WERI-Rb-1 (cell line): ENCODE measurements at regions not wholly inside any gene's neighbourhood (a gene's known extent, or its start where the extent isn't known, plus 50 kb on each side); places are given as distances from the start of the nearest gene placed in this dataset.

ENCODE experiments used
- DNase-seq: peaks from one replicate; pipeline ENCODE4 v3.0.0-alpha.2; 2020
- H3K27ac ChIP-seq: fragments of 250-450 bp; sonication (Bioruptor Pico); 2 replicates; pipeline ENCODE4 v1.5.1; 2020; ENCODE audit warnings: mild to moderate bottlenecking, moderate library complexity
- H3K27me3 ChIP-seq: fragments of 250-450 bp; sonication (Bioruptor Pico); 2 replicates; pipeline ENCODE4 v1.5.1; 2021; ENCODE audit warnings: mild to moderate bottlenecking, low read depth, moderate library complexity; ENCODE audit not compliant: insufficient read depth, severe bottlenecking
- H3K36me3 ChIP-seq: fragments of 250-450 bp; sonication (Bioruptor Pico); 2 replicates; pipeline ENCODE4 v1.5.1; 2020; ENCODE audit warnings: mild to moderate bottlenecking, moderate library complexity
- H3K4me3 ChIP-seq: 2 replicates; pipeline ENCODE4 v1.5.1; 2011; ENCODE audit warnings: low read depth, mild to moderate bottlenecking, control low read depth, low read length
- H3K9me3 ChIP-seq: fragments of 250-450 bp; sonication (Bioruptor Pico); 2 replicates; pipeline ENCODE4 v1.5.1; 2021; ENCODE audit warnings: mild to moderate bottlenecking, moderate library complexity; ENCODE audit not compliant: severe bottlenecking
- TF ChIP-seq, protein P1 (sequence below): IDR thresholded peaks from 2 replicates; pipeline ENCODE4 v1.5.1; 2011; ENCODE audit warnings: low read depth, mild to moderate bottlenecking, control low read depth, inconsistent platforms, low read length

DNA sequence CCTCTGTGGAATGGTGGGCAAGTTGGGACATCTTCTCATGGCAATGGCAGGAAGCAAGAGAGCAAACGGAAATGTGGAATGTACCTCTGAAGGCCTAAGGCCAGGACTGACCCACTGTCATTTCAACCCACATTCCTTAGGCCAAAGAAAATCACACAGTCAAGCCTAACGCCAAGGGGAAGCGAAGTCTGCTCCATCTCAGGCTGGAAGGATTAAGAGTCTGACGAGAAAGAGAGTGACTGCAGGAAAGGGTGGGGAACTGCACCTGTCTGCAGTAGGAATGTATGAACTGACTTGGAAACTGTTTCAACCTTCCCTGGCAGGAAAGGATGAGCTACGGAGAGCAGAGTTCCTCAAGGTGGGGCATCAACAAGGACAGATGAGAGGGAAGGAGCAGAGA is 90.2 kb upstream of the TAS2R1 start:
- DNase-seq, result no peak
- TF ChIP-seq, protein P1, sequence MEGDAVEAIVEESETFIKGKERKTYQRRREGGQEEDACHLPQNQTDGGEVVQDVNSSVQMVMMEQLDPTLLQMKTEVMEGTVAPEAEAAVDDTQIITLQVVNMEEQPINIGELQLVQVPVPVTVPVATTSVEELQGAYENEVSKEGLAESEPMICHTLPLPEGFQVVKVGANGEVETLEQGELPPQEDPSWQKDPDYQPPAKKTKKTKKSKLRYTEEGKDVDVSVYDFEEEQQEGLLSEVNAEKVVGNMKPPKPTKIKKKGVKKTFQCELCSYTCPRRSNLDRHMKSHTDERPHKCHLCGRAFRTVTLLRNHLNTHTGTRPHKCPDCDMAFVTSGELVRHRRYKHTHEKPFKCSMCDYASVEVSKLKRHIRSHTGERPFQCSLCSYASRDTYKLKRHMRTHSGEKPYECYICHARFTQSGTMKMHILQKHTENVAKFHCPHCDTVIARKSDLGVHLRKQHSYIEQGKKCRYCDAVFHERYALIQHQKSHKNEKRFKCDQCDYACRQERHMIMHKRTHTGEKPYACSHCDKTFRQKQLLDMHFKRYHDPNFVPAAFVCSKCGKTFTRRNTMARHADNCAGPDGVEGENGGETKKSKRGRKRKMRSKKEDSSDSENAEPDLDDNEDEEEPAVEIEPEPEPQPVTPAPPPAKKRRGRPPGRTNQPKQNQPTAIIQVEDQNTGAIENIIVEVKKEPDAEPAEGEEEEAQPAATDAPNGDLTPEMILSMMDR, result no peak
- Histone ChIP-seq H3K27me3 (no peaks in the 10 kb centered on the region), H3K4me3 (no peak overlapping the region), H3K27ac (no peak overlapping the region), H3K36me3 (no peaks in the 10 kb centered on the region), H3K9me3 (no peaks in the 10 kb centered on the region)

DNA sequence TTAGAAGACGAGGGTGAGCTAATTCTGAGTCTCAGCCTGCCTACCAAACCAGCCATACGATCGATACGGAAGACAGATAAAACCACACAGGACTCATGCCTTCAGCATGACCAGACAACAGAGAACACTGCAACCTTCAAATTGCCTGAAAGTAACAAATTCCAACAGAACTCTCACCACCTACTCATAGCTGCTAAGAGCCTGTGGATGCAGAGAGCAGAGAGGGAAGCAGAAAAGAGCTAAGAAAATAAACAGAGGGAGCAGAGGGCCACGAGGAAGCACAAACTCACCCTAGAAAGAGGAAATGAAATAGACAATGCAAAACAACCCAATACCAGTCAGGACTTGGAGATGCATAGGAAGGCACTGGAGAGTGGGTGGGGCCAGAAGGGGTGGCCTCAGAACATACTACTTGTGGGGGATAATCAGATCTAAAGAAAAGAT is 86.7 kb upstream of the TAS2R1 start:
- Histone ChIP-seq H3K27me3 (no peaks in the 10 kb centered on the region), H3K4me3 (no peak overlapping the region), H3K27ac (no peak overlapping the region), H3K36me3 (no peaks in the 10 kb centered on the region), H3K9me3 (no peaks in the 10 kb centered on the region)
- TF ChIP-seq, protein P1, result no peak
- DNase-seq, result no peak

DNA sequence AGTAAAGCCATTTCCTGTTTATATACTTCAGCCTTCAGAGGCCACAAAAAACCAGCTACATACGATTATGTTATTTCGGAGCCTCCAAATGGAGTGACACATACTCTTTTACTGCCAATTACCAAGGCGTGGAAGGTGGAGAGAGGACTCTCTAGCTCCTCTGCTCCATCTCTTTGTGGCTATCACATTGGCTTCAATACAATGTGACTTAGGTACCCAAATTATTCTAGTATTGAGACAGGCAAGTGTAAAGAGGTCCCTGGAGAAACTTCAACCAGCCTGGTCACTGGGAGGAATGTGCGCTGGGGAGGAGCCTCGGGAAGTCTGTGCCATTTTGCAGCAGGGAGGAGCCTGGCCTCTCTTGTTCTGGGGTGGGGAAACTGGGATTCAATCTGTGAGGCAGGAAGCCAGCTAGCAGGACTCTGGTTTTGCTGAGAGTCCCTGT is 85.8 kb upstream of the TAS2R1 start:
- TF ChIP-seq, protein P1, result no peak
- Histone ChIP-seq H3K9me3 (no peaks in the 10 kb centered on the region), H3K27me3 (no peaks in the 10 kb centered on the region), H3K36me3 (no peaks in the 10 kb centered on the region), H3K4me3 (no peak overlapping the region), H3K27ac (no peak overlapping the region)
- no peak for DNase-seq

DNA sequence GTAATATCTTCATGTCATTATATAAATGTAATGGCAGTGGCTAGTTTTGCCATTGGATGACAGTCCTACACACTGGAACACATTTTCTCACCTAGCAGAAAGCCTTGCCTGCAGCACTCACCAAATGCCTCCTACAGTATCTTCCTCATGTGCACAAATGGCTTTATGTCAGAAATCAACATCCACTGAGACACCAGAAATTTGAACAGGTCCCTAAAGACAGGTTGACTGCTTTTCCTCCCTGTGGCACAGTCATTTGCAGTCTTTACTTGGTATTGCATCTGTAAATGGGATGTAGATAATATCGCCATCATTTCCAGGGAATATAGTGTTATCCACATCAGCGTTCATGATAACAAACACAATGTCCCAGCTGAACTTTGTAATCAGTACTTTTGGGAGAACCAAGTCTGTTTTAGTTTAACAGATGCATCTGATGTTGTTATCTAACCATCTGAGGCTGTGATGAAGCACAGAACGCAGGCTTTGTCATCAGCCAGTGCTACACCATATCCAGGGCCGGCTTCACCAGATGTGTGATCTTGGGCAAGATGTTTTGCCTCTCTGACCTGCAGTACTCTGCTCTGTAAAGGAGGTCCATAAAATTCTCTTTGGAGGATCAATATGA is 83.9 kb upstream of the TAS2R1 start:
- H3K36me3 ChIP-seq, result no peaks in the 10 kb centered on the region

DNA sequence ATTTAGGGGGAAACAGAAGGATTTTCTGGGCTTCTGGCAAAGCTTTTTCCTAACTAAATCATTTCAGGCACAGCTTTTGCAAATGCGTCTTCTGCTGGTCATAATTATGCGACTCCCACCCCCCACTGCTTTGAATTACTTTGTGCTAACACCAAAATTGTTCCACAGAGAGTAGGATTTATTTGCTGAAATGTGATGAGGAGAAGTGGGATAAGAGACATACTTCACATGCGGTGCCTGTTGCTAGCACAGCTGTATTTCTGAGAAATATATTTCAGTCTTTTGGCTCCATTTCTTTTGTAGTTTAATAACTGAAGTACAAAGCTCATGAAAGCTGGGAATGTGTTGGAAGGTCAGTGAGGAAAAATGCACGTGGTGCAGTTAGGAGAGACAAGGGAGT is 83.2 kb upstream of the TAS2R1 start:
- H3K4me3 ChIP-seq, result no peak overlapping the region
- H3K27ac ChIP-seq, result no peak overlapping the region
- H3K36me3 ChIP-seq, result no peaks in the 10 kb centered on the region
- H3K27me3 ChIP-seq, result no peaks in the 10 kb centered on the region
- no peaks in the 10 kb centered on the region for H3K9me3 ChIP-seq
- no peak for DNase-seq
- TF ChIP-seq, protein P1, result no peak

More for the DNA sequence above, 83.9 kb upstream of the TAS2R1 start:
- H3K27ac ChIP-seq, result no peak overlapping the region
- H3K27me3 ChIP-seq, result no peaks in the 10 kb centered on the region
- H3K4me3 ChIP-seq, result no peak overlapping the region
- no peaks in the 10 kb centered on the region for H3K9me3 ChIP-seq
- no peak for DNase-seq
- TF ChIP-seq, protein P1, result no peak

DNA sequence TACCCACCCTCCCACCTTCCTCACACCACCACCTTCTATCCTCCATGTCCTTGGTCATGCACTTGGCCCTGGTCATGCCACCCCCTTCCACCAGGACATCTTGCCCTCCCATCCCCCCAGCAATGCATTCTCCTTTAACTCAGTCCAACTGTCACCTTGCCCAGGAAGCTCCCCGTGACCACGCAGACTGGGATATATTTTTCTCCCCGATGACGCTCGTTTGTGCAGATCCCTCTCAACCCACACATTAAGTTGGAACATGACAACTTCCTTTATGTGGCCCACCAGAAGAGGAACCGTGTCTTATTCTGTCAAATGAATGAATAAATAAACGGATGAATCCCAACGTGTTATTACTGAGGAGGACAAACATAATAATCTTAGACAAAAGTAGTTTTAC is 82.8 kb upstream of the TAS2R1 start:
- Histone ChIP-seq H3K27me3 (no peaks in the 10 kb centered on the region), H3K27ac (no peak overlapping the region), H3K36me3 (no peaks in the 10 kb centered on the region), H3K9me3 (no peaks in the 10 kb centered on the region), H3K4me3 (no peak overlapping the region)
- DNase-seq, result no peak
- TF ChIP-seq, protein P1, result no peak
